NCI-H2171 treated with DMSO at 0.1 percent for 48 hours (cell line): ENCODE measurements at regions not wholly inside any gene's neighbourhood (a gene's known extent, or its start where the extent isn't known, plus 50 kb on each side); places are given as distances from the start of the nearest gene placed in this dataset.
"Not testable (repeated sequence)": the region's sequence is repeated elsewhere in the genome, so short reads cannot be mapped to it uniquely, and the experiment has no call there.

Experiments used
- DNase-seq: peaks from one replicate; lab custom pipeline; 2025; lab: John Stamatoyannopoulos, UW

- no peak for DNase-seq
Observed at GRCh38 chr2:180540761-180541160, 439.6 kb upstream of the UBE2E3 start.

DNA sequence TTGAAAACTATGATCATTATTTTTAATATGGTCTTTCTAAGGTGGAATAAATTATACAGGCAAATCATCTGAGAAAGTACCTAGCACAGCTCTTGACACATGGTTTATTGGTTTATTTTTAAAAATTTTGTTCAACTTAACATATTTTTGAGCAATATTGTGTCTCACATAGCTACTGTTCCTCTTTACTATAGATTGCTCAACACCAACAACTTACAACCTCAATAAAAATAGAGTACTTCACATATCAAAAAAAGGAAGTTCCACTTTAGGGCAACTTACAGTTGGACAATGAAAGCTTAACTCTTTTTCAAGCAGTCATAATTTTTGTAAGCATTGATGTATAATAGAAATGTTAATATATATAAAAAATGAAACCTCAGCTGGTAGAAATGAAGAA lies 440.9 kb upstream of the UBE2E3 start:
- DNase-seq = no peak

GRCh38 chr2:180535289-180535688 lies 445.1 kb upstream of the UBE2E3 start:
- no peak for DNase-seq

GRCh38 chr2:180531787-180532186 lies 448.6 kb upstream of the UBE2E3 start:
- not testable (repeated sequence) for DNase-seq

DNA sequence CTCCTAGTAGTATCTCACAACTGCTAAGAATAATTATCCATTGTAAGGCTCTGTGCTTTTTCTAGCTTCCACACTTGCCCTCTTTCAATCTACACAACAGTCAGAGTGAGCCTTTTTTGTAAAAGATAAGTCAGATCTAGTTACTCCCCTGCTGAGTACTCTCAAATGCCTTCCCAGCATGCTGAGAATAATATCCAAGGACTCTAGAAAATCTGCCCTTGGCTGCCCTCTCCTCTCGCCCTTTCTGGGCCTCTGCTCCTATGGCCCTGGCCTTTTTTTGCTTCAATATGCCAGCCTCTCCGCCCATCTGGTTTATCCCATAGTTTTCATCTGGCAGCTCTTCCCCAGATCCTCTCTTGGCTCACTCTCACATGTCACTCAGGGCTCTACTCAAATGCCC lies 455.9 kb upstream of the UBE2E3 start:
- peak; percentile 82 for DNase-seq

GRCh38 chr2:180523621-180524340 lies 456.6 kb upstream of the UBE2E3 start:
- no peak for DNase-seq

DNA sequence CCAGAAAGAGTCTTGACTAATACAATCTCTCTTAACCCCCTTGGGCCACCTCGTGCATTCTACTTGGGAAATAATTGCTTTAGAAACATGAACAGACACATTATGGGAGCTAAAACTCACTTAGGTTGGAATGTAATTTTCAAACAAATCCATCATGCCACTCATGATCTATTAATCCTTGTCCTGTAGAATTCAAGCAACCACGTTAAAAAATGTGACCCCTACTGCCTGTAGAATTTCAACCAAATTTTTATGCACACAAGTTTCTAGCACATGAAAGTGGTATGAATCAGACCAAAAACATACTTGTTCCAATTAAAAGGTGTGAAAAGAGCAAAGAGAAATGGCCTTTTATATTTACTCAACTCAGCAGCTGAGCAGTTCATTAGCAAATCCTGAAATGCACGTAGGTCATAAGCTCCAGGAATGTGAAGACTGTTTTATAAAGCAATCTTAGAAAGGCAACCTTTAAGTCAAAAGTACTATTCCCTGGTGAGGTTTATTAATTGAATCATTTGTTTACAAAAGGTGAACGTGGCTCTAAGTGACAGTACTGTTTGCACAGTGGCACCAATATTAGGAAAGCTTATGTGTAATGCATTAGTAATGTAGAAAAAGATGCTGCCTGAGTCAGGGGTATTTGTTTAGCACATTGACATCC lies 459.4 kb upstream of the UBE2E3 start:
- DNase-seq = no peak

GRCh38 chr2:180520206-180520605 lies 460.2 kb upstream of the UBE2E3 start:
- DNase-seq = no peak

- no peak for DNase-seq
Observed at GRCh38 chr2:180519276-180519675, 461.1 kb upstream of the UBE2E3 start.

- no peak for DNase-seq
Observed at GRCh38 chr2:180516232-180516631, 464.2 kb upstream of the UBE2E3 start.

GRCh38 chr2:180513389-180513788 lies 467.0 kb upstream of the UBE2E3 start:
- no peak for DNase-seq

- DNase-seq = no peak
Observed at GRCh38 chr2:180508458-180508857, 471.9 kb upstream of the UBE2E3 start.

GRCh38 chr2:180507028-180507427 lies 473.4 kb upstream of the UBE2E3 start:
- no peak for DNase-seq

DNA sequence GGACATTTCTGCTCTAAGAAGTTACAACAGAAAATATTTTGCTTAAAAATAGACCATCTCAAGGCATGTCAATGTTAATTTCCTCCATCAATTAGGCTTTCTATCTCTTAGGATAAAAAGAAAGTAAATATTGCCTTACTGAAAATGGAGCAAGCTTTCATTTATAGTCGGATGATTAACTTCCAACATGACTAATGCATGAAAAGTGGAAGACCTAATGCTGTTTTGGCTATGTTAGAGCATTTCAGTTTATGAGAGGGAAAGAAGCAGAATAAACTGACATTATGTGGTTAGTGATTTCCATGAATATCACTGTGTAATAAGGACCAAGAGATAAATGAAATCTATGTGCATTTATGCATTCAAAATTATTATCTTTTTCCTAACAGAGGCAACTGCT lies 475.2 kb upstream of the UBE2E3 start:
- DNase-seq = no peak

GRCh38 chr2:180497621-180498152 lies 482.7 kb upstream of the UBE2E3 start:
- no peak for DNase-seq

- no peak for DNase-seq
Observed at GRCh38 chr2:180495606-180496005, 484.8 kb upstream of the UBE2E3 start.

GRCh38 chr2:180494286-180494685 lies 486.1 kb upstream of the UBE2E3 start:
- DNase-seq = no peak

- DNase-seq = no peak
Observed at GRCh38 chr2:180482696-180483095, 475.6 kb upstream of the CWC22 start.

DNA sequence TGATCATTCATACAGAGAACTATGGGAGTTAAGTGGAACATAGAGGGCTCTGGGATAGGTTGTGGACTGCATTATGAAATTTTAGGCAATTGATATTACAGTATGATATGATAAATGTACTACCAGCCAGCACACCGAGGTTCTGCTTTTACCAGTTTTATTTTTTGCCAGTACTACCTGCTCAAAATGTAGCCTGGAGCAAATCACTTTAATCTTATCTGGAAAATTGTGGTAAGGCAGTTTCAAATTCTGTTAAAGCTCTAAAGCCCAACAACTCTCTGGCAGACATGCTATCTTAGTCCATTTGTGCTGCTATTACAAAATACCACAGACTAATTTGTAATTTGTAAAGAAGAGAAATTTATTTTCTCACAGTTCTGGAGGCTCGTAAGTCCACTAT lies 474.9 kb upstream of the CWC22 start:
- no peak for DNase-seq

DNA sequence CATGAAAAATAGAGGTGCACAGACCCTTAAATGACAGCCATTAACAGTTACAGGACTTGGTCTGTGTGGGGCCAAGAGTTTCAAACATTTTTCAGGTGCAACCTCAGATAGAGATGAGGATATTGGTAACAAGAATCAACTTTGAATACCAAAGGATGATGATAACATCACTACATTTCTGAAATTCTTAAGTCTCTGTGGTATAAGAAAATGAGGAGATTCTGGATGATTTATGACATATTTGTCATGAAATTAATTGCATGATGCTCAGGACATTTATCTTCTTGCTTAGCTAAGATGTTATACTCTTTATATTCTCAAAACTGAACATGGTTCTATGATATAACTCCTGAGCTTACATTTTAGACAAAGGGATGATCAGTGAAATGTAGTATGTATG lies 471.8 kb upstream of the CWC22 start:
- DNase-seq = no peak

DNA sequence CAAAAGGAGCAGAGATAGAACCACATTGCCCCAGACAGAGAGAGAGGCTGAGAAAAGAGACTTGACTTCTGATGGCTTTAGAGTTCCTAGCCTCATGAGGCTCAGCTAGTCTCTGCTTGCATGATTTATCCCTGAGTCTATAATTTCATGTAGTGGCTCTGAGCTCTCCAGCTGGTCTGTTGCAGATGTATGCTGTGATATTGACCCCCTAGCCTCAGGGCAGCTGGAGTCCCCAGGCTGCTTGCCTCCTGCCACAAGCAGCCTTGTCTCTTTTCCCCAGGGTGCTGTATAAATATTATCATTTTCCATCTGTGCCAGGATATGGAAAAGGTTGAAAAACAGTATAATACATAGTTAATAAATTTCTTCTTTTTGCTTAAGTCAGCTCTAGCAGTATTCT lies 467.6 kb upstream of the CWC22 start:
- DNase-seq = peak; percentile 85

DNA sequence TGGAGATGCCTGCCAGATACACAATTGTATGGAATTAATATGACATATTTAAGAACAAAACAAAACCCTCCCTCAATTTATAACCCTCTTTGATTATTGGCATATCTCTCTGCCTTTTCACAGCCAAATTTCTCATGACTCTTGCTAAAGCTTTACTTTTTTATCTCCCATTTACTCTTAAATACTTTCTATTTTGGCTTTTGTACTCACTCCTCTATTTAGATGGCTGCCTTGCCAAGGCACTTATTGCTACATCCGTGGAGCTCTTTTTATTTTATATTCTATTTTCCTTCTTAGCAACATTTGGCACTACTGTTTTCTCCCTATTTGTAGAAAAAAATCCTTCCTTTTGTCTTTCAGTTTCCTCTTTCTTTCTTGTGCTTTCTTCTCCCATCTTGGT lies 466.4 kb upstream of the CWC22 start:
- DNase-seq = no peak

- no peak for DNase-seq
Observed at GRCh38 chr2:180472133-180472532, 465.0 kb upstream of the CWC22 start.

DNA sequence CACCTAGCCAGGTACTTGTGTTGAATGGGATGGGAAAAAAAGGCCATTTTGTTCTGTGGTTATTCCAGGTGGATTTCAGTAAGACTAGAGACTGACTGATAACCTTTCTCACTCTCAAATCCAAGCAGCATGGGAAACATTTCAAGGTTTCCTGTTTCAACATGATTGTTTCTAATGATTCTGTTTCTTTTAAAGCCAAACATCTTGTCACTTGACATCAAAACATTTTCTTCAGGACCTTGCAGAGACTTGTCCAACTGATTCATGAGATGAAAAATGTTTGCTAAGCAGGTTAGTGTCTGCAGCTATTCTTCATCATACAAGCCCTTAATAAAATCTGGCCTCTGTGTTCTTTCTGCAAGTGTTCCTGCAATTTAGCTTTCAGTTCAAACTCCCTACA lies 456.5 kb upstream of the CWC22 start:
- peak; percentile 23 for DNase-seq
